ENCODE measurements at regions not wholly inside any gene's neighbourhood (a gene's known extent, or its start where the extent isn't known, plus 50 kb on each side); places are given as distances from the start of the nearest gene placed in this dataset.

- TF ChIP-seq CTCF (IDR thresholded peaks at IDR 0.05): no peak
- TF ChIP-seq EZH2 (IDR thresholded peaks at IDR 0.05; ENCODE audit: borderline replicate concordance, insufficient read depth, low read depth, low read length, poor library complexity, severe bottlenecking): no peak
Observed at GRCh38 chr3:23700616-23701015, 105.1 kb upstream of the UBE2E1 start.

Measured in B cell (primary cell).